ENCODE measurements at regions not wholly inside any gene's neighbourhood (a gene's known extent, or its start where the extent isn't known, plus 50 kb on each side); places are given as distances from the start of the nearest gene placed in this dataset.
"Not testable (repeated sequence)": the region's sequence is repeated elsewhere in the genome, so short reads cannot be mapped to it uniquely, and the experiment has no call there.

- Histone ChIP-seq H3K9ac (ENCODE audit: low read depth, low read length) (no peak overlapping the region), H3K4me1 (ENCODE audit: insufficient read depth, low read length) (no peaks in the 10 kb centered on the region), H3K36me3 (ENCODE audit: insufficient read depth, low read length) (no peaks in the 10 kb centered on the region), H3K9me3 (ENCODE audit: control insufficient read depth, insufficient read depth, low read length) (no peaks in the 10 kb centered on the region; the same call in 1 of the 2 replicates)
Measured at GRCh38 chr3:5357089-5357488, 169.6 kb downstream of the EDEM1 start.

GRCh38 chr3:5358911-5359310 is 171.4 kb downstream of the EDEM1 start:
- no peaks in the 10 kb centered on the region; the same call in 1 of the 2 replicates for H3K9me3 ChIP-seq (ENCODE audit: control insufficient read depth, insufficient read depth, low read length)
- no peaks in the 10 kb centered on the region for H3K4me1 ChIP-seq (ENCODE audit: insufficient read depth, low read length)
- no peak overlapping the region for H3K9ac ChIP-seq (ENCODE audit: low read depth, low read length)
- H3K36me3 ChIP-seq (ENCODE audit: insufficient read depth, low read length): no peaks in the 10 kb centered on the region

- H3K36me3 ChIP-seq (ENCODE audit: insufficient read depth, low read length): no peaks in the 10 kb centered on the region
- no peaks in the 10 kb centered on the region for H3K4me1 ChIP-seq (ENCODE audit: insufficient read depth, low read length)
- H3K9me3 ChIP-seq (ENCODE audit: control insufficient read depth, insufficient read depth, low read length): no peaks in the 10 kb centered on the region; the same call in 1 of the 2 replicates
- H3K9ac ChIP-seq (ENCODE audit: low read depth, low read length): no peak overlapping the region
Measured at GRCh38 chr3:5360453-5360852, 172.9 kb downstream of the EDEM1 start.

GRCh38 chr3:5366746-5367145 is 179.2 kb downstream of the EDEM1 start:
- Histone ChIP-seq H3K9ac (ENCODE audit: low read depth, low read length) (no peak overlapping the region), H3K9me3 (ENCODE audit: control insufficient read depth, insufficient read depth, low read length) (no peaks in the 10 kb centered on the region), H3K4me1 (ENCODE audit: insufficient read depth, low read length) (no peaks in the 10 kb centered on the region), H3K36me3 (ENCODE audit: insufficient read depth, low read length) (no peaks in the 10 kb centered on the region)

- H3K36me3 ChIP-seq (ENCODE audit: insufficient read depth, low read length); H3K9ac ChIP-seq (ENCODE audit: low read depth, low read length); H3K4me1 ChIP-seq (ENCODE audit: insufficient read depth, low read length); H3K9me3 ChIP-seq (ENCODE audit: control insufficient read depth, insufficient read depth, low read length): not testable (repeated sequence)
Measured at GRCh38 chr3:5371555-5371954, 184.0 kb downstream of the EDEM1 start.

GRCh38 chr3:5376761-5377160 is 189.3 kb downstream of the EDEM1 start:
- no peaks in the 10 kb centered on the region for H3K9me3 ChIP-seq (ENCODE audit: control insufficient read depth, insufficient read depth, low read length)
- no peaks in the 10 kb centered on the region; the same call in 1 of the 2 replicates for H3K4me1 ChIP-seq (ENCODE audit: insufficient read depth, low read length)
- no peaks in the 10 kb centered on the region for H3K36me3 ChIP-seq (ENCODE audit: insufficient read depth, low read length)
- H3K9ac ChIP-seq (ENCODE audit: low read depth, low read length): no peak overlapping the region

- H3K9me3 ChIP-seq (ENCODE audit: control insufficient read depth, insufficient read depth, low read length); H3K9ac ChIP-seq (ENCODE audit: low read depth, low read length); H3K36me3 ChIP-seq (ENCODE audit: insufficient read depth, low read length); H3K4me1 ChIP-seq (ENCODE audit: insufficient read depth, low read length): not testable (repeated sequence)
Measured at GRCh38 chr3:5379266-5379665, 191.8 kb downstream of the EDEM1 start.

- H3K4me1 ChIP-seq (ENCODE audit: insufficient read depth, low read length); H3K36me3 ChIP-seq (ENCODE audit: insufficient read depth, low read length); H3K9ac ChIP-seq (ENCODE audit: low read depth, low read length); H3K9me3 ChIP-seq (ENCODE audit: control insufficient read depth, insufficient read depth, low read length): not testable (repeated sequence)
Measured at GRCh38 chr3:5383486-5384263, 196.2 kb downstream of the EDEM1 start.

GRCh38 chr3:5384557-5385236 is 197.2 kb downstream of the EDEM1 start:
- H3K36me3 ChIP-seq (ENCODE audit: insufficient read depth, low read length): no peaks in the 10 kb centered on the region
- no peak overlapping the region for H3K9ac ChIP-seq (ENCODE audit: low read depth, low read length)
- no peaks in the 10 kb centered on the region for H3K4me1 ChIP-seq (ENCODE audit: insufficient read depth, low read length)
- no peaks in the 10 kb centered on the region for H3K9me3 ChIP-seq (ENCODE audit: control insufficient read depth, insufficient read depth, low read length)

GRCh38 chr3:5388091-5388490 is 200.6 kb downstream of the EDEM1 start:
- H3K4me1 ChIP-seq (ENCODE audit: insufficient read depth, low read length): no peaks in the 10 kb centered on the region
- no peaks in the 10 kb centered on the region for H3K9me3 ChIP-seq (ENCODE audit: control insufficient read depth, insufficient read depth, low read length)
- no peaks in the 10 kb centered on the region for H3K36me3 ChIP-seq (ENCODE audit: insufficient read depth, low read length)
- no peak overlapping the region for H3K9ac ChIP-seq (ENCODE audit: low read depth, low read length)

- Histone ChIP-seq H3K9me3 (ENCODE audit: control insufficient read depth, insufficient read depth, low read length) (no peaks in the 10 kb centered on the region), H3K36me3 (ENCODE audit: insufficient read depth, low read length) (no peaks in the 10 kb centered on the region), H3K4me1 (ENCODE audit: insufficient read depth, low read length) (no peaks in the 10 kb centered on the region), H3K9ac (ENCODE audit: low read depth, low read length) (no peak overlapping the region)
Measured at GRCh38 chr3:5389057-5389456, 201.6 kb downstream of the EDEM1 start.

GRCh38 chr3:5390221-5390620 is 202.7 kb downstream of the EDEM1 start:
- H3K36me3 ChIP-seq (ENCODE audit: insufficient read depth, low read length): no peaks in the 10 kb centered on the region
- H3K4me1 ChIP-seq (ENCODE audit: insufficient read depth, low read length): no peaks in the 10 kb centered on the region
- H3K9ac ChIP-seq (ENCODE audit: low read depth, low read length): no peak overlapping the region
- no peaks in the 10 kb centered on the region for H3K9me3 ChIP-seq (ENCODE audit: control insufficient read depth, insufficient read depth, low read length)

GRCh38 chr3:5390936-5391625 is 203.6 kb downstream of the EDEM1 start:
- Histone ChIP-seq H3K36me3 (ENCODE audit: insufficient read depth, low read length) (no peaks in the 10 kb centered on the region), H3K4me1 (ENCODE audit: insufficient read depth, low read length) (no peaks in the 10 kb centered on the region), H3K9me3 (ENCODE audit: control insufficient read depth, insufficient read depth, low read length) (no peaks in the 10 kb centered on the region), H3K9ac (ENCODE audit: low read depth, low read length) (no peak overlapping the region)

GRCh38 chr3:5401002-5401401 is 213.5 kb downstream of the EDEM1 start:
- H3K9ac ChIP-seq (ENCODE audit: low read depth, low read length): no peak overlapping the region
- H3K9me3 ChIP-seq (ENCODE audit: control insufficient read depth, insufficient read depth, low read length): no peaks in the 10 kb centered on the region
- no peaks in the 10 kb centered on the region for H3K36me3 ChIP-seq (ENCODE audit: insufficient read depth, low read length)
- no peaks in the 10 kb centered on the region for H3K4me1 ChIP-seq (ENCODE audit: insufficient read depth, low read length)

GRCh38 chr3:5404718-5405117 is 217.2 kb downstream of the EDEM1 start:
- no peaks in the 10 kb centered on the region for H3K36me3 ChIP-seq (ENCODE audit: insufficient read depth, low read length)
- no peaks in the 10 kb centered on the region for H3K9me3 ChIP-seq (ENCODE audit: control insufficient read depth, insufficient read depth, low read length)
- no peak overlapping the region for H3K9ac ChIP-seq (ENCODE audit: low read depth, low read length)
- no peaks in the 10 kb centered on the region for H3K4me1 ChIP-seq (ENCODE audit: insufficient read depth, low read length)
